Right renal pelvis (tissue), 4 donors: ENCODE measurements at regions not wholly inside any gene's neighbourhood (a gene's known extent, or its start where the extent isn't known, plus 50 kb on each side); places are given as distances from the start of the nearest gene placed in this dataset.
"Not testable (repeated sequence)": the region's sequence is repeated elsewhere in the genome, so short reads cannot be mapped to it uniquely, and the experiment has no call there.

ENCODE experiments used
- DNase-seq, 4 donors: peaks; one replicate each; pipeline ENCODE4 v3.0.0-alpha.2; 2013; ENCODE audit warnings: low read depth in 4 of 4, low spot score in 3 of 4, missing footprints in 1 of 4

DNA sequence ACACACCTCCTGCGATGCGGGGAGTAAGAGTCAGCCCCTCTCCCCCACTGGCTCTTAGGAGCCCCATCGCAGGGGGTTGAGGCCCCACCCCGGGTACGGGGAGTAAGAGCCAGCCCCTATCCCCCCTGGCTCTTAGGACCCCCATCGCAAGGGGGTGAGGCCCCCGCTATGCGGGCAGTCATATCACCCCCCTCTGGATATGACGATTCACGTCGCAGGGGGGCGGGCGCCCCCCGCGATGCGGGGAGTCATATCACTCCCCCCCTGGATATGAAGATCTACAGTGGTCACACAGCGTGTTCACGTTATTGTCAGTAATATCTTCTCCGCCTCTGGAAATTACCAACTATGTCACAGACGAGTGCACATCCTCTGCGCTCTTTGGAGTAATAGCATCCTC lies 61.1 kb downstream of the DEFB131A start:
- not testable (repeated sequence) for DNase-seq

DNA sequence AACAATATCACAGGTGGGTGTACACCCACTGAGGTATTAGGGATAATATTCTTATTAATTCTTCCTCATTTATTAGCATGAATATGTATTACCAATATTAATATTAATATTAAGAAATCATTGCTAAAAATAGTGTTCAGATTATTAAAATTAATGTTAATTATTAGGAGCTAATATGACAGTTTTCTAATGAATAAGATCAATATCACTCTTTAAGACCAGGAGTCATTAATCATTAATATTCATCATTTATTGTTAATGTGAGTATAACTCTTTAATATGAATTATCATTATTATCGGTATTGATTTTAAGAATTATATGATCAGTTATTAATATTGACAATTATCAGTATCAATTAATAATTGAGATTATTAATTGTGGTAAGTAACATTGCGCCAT lies 62.5 kb downstream of the DEFB131A start:
- DNase-seq = not testable (repeated sequence)

DNA sequence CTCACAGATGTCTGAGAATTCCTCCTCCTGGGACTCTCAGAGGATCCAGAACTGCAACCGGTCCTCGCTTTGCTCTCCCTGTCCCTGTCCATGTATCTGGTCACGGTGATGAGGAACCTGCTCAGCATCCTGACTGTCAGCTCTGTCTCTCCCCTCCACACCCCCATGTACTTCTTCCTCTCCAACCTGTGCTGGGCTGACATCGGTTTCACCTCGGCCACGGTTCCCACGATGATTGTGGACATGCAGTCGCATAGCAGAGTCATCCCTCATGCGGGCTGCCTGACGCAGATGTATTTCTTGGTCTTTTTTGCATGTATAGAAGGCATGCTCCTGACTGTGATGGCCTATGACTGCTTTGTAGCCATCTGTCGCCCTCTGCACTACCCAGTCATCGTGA lies 68.7 kb downstream of the DEFB131A start:
- not testable (repeated sequence) for DNase-seq

DNA sequence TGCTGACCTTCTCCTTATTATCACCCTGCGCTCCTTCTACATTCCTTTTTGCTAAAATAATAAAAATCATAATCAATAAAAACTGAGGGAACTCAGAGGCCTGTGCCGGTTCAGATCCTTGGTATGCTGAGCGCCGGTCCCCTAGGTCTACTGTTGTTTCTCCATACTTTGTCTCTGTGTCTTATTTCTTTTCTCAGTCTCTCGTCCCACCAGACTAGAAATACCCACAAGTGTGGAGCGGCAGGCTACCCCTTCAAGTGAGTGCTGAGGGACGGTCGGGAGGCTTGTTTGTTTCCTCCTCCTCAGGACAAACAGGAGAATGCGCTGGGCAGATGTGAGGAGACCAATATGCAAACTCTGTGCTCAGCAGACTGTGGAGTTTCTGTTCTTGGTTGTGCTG lies 75.4 kb downstream of the DEFB131A start:
- not testable (repeated sequence) for DNase-seq

DNA sequence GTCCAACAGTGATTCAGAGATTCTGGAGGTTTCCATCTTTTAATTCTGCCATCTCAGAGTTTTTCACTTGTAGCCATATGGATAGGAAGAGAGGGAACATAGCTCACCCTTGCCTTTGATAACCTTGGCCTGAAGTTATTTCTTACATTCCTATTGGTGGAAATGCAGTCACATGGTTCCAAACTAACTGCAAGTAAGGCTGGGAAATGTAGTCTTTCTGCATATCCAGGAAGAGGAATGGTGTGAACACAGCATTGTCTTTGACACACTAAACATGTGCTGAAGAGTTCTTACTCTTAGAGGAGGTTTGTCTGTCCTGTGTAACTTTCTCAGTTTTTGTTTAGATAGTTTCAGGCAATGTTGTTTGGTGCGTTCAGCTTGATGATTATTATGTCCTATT lies 78.7 kb downstream of the DEFB131A start:
- not testable (repeated sequence) for DNase-seq

DNA sequence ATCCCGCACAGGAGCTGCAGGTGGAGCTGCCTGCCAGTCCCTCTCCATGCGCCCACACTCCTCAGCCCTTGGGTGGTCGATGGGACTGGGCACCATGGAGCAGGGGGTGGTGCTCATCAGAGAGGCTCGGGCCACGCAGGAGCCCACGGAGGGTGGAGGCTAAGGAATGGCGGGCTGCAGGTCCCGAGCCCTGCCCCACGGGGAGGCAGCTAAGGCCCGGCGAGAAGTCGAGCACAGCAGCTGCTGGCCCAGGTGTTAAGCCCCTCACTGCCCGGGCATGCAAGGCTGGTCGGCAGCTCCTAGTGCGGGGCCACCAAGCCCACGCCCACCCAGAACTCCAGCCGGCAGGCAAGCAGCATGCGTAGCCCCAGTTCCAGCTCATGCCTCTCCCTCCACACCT lies 80.2 kb downstream of the DEFB131A start:
- not testable (repeated sequence) for DNase-seq

DNA sequence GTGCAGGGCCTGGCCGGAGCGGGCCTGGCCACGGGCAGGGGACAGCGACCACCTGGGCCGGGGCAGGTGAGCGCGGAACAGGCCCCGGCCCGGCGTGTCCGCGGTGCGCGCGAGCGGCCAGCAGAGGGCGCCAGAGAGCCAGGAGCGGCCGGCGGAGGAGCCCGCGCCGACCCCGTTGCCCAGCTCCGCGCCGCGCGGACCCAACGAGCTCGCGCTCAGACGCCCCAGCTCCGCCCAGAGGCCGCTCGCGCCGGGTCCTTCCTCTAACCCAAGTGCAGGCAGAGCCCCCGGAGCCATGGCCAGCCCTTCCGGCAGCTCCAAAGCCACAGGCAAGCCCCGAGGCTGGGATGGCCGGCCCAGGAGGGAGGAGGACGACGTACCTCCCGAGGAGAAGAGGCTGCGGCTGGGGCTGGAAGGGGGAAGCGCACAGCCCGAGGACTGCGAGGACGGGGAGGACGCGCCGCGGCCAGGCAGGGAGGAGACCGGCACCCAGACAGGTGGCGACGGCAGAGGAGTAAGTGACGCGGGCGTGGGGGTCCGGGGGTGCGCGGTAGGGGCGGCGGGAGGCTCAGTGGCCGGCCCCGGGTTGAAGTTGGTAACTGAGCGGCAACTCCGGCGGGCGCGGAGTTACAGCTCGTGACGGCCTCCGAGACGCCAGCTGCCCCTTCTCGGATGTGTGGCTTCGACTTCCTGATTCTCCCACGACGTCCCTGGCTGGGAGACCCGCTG lies 88.1 kb downstream of the DEFB131A start:
- peak; percentile 58 to 72 (median 68) for DNase-seq

DNA sequence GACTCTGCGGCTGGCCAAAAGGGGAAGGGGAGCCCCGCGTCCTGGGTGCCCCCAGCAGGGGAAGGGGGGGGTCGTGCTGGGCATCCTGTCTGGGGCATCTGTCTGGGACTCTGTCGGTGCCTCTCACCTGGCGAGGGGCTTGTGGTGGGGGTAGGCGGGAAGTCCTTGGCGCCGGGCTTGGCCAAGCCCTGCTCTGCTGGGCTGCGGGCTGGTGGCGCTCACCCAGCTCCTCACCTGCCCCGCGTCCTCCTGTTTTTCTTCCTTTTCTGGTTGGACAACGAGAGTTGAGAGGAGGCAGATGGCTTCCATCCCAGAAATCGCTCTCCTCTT lies 88.6 kb downstream of the DEFB131A start:
- DNase-seq = not testable (repeated sequence)

DNA sequence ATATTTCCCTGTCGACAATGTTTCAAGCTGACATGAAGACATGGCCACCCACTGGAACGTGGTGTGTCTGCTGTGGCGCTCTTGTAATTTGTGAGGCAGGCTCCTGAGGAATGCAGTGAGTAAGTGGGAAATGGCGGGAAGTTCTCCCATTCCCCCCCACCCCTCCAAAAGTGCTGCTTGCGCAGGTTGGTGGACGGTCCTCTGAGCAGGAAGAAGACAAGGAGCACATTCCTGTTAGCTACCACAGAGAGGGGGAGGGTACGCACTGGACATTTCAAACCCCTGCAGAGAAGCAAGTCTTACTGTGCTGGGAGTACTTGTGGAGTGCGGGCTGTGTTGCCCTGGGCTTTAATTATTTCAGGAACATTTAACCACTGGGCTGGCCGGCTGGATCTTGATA lies 92.9 kb downstream of the DEFB131A start:
- not testable (repeated sequence) for DNase-seq

DNA sequence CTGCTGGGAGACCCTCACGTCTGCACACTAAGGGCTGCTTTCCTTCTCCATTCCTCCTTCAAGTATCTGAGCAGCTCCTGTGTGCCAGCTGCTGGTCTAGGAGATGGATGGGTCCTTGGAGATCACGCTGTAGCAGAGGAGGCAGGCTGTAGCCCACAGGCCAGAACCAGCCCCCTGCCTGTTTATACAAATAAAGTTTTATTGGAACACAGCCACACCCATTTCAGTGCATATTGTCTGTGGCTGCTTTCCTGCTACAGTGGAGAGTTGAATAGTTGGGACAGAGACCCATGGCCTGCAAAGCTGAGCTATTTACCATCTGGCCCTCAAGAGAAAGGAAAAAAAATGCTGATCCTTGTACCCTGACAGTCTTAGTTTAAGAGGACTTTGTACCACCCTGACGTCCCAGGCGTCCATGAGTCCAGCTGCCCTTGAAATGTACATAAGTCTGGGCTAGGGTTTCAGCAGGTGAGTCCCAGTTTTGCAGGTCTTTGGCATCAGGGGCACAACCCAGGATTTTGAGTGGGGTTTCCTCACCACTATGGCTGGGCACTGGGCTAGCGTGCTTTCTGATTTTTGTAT lies 95.8 kb downstream of the DEFB131A start:
- not testable (repeated sequence) for DNase-seq

DNA sequence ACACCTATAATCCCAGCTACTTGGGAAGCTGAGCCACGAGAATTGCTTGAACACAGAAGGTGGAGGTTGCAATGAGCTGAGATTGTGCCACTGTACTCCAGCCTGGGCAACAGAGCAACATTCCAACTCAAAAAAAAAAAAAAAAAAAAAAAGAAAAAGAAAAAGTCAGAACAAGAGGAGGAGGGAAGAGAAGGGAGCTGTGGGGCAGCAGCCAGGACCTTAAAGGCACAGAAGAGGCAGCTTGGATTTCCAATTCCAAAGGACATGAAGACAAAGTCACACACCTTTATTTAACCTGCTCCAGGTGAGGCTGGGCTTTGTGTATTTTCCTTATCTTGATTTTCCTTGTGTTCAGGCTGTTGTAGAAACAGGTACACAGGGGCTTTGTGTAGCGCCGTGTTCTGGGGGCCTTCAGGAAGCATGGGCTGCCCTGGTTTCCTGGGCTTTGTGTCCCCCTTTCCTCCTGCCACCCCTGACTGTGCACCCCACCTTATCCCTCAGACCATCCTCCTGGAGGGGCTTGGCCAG lies 97.2 kb downstream of the DEFB131A start:
- not testable (repeated sequence) for DNase-seq

DNA sequence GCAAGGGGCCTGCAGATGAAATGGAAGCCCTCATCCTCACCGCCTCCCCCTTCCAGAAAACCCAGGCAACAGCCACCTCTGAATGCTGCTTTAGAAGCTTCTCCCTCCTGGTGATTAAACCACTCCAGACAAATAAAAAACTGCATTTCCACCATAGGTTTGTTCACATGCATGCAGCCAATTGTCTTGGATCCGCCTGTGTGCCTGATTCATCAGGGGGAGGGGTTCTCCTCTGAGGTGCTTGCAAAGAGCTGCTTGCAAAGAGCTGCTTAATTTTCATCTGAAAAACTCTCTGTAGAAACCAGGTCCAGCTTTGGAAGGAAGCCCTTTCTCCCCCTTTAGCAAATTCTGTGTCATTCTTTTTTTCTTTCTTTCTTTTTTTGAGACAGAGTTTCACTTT lies 100.6 kb downstream of the DEFB131A start:
- not testable (repeated sequence) for DNase-seq

DNA sequence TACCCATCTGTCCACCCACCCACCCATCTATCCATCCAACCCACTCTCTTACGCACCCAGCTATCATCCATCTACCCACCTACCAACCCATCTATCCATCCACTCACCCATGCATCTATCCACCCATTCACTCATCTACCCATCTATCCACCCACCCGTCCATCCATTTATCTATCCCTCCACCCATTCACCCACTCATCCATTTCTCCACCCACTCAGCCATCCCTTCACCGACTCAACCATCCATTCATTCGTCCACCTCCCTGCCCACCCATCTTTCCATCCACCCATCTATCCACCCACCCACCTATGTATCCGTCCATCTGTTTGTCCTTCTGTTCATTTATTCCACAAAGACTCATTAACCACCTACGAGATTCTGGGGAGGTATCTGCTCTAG lies 103.3 kb downstream of the DEFB131A start:
- not testable (repeated sequence) for DNase-seq

DNA sequence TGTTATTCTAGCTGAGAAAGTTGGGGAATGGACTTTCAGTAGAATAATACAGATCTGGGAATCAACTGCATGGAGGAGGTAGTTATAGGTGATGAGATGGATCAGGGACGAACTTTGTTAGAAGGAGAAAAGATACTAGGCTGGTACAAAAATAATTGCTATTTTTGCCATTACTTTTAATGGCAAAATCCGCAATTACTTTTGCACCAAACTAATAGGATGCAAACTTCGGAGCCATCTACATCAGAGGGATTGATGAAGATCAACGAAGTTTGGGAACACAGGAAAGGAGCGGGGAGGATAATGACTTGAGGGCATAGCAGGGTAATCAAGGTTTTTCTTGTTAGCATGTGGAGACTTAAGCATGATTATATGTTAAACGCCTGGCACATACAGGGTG lies 111.9 kb downstream of the DEFB131A start:
- not testable (repeated sequence) for DNase-seq

DNA sequence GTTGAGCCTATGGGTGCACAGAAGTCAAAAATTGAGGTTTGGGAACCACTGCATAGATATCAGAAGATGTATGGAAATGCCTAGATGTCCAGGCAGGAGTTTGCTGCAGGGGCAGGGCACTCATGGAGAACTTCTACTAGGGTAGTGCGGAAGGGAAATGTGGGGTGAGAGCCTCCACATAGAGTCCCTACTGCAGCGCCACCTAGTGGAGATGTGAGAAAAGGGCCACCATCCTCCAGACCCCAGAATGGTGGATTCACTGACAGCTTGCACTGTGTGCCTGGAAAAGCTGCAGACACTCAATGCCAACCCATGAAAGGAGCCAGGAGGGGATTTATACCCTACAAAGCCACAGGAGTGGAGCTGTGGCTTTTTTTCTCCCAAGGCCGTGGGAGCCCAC lies 133.7 kb downstream of the DEFB131A start:
- DNase-seq = not testable (repeated sequence)

DNA sequence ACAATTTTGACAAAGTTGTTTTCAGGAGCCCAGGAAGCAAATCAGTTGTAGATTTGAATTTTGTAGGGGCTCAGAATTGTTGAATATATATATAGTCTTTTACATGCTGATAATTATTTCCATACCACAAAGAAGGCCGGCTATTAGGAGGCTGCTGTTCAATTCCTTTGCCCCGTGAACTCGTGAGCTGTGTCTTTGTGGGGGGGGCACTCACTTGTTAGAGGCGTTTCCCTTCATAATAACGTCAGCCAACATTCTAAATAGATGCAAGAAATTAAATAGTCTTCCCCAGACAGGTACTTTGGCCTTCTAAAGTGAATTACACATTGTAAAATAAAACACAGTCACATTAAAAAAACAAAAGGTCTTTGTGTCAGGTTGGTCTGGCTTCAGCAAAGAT lies 138.7 kb downstream of the DEFB131A start:
- not testable (repeated sequence) for DNase-seq

DNA sequence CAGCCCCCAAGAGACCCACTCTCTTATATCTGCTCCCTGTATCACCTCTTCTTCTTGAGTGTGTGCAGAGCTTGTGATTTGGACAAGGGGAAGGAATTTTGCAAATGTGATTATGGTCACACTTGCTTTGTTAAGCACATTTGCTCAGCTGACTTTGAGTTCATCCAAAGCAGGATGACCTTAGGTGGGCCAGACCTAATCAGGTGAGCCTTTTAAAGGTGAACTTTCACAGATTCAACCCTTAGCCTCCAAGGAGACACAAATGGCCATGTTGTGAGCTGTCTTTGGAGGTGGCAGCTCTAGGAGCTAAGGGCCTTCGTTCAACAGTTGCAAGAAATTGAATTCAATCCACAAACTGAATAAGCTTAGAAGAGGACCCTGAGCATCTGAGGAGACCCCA lies 147.8 kb downstream of the DEFB131A start:
- no peak for DNase-seq

DNA sequence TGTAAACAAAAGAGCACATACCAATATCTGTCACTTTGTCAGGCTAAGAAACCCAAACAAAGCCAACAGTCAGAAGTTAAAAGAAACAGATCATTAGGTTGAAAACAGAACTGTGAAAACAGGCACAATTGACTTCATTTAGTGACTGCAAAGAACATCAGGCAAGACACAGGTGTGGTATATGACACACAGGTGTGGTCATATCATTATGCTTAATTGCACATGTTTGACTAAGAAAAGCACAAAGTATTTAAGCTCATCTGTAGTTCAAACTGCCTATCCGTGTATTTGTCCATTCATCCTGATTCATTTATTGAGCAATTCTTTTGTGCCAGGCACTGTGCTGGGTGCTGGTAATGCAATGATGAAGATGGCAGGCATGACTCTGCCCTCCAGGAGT lies 150.7 kb downstream of the DEFB131A start:
- DNase-seq = no peak

DNA sequence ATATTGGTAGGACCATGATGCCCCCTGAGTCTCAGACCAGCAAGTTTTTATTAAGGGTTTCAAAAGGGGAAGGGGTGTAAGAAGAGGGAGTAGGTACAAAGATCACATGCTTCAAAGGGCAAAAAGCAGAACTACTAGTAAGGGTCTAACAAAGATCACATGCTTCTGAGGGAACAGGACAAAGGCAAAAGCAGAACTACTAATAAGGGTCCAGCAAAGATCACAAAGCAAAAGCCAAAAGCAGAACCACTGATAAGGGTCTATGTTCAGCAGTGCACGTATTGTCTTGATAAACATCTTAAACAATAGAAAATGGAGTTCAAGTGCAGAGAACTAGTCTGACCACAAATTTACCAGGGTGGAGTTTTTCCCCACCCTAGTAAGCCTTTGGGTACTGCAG lies 151.3 kb downstream of the DEFB131A start:
- not testable (repeated sequence) for DNase-seq

DNA sequence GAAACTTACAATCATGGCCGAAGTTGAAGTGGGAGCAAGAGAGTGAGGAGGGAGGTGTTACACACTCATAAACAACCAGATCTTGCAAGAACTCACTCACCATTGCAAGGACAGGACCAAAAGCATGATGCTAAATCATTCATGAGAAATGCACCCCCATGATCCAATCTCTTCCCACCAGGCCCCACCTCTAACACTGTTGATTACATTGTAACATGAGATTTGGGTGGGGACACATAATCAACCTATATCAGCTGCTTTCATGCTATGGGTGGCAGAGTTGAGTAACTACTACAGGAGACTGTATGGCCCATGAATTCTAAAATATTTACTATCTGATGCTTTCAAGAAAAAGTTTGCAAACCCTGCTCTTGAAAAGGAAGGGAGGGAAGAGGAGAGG lies 155.1 kb downstream of the DEFB131A start:
- no peak for DNase-seq

DNA sequence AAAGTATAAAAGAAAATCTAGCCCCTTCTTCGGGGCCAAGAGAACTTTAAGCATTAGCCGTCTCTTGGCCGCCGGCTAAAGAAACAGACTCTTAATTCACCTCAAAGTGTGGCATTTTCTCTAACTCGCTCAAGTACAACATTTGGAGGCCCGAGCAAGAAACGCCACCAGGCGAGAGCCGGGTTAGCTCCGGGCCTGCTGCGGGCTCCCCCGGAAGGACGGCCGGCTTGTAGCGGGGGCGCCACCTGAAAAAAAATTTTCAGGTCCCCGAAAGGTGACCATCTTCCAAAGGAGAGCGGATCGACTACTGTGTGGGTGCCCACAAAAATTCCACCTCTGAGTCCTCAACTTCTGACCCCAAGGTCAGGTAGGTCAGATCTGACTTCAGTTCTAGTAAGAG lies 156.0 kb downstream of the DEFB131A start:
- DNase-seq = no peak

DNA sequence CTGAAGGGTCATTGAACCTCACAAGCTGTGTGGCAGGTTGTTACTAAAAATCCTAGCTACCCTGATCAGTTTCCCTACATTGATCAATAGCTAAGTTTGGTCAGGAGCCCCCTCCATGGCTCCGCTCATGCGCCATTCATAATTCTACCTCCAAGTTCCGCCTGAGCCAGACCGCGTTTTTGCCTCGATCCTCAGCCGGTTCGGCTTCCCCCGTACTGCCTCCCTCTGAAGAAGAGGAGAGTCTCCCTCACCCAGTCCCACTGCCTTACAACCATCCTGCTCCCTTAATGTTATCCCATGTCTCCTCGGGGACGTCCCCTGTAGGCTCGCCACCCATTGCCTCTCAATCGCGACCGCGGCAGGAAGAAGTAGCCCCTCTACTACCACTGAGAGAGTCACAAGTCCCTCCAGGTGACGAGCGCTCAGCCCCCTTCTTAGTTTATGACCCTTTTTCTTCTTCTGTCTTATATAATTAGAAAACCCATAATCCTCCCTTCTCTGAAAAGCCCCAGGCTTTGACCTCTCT lies 158.2 kb downstream of the DEFB131A start:
- no peak for DNase-seq
